ENCODE measurements at regions not wholly inside any gene's neighbourhood (a gene's known extent, or its start where the extent isn't known, plus 50 kb on each side); places are given as distances from the start of the nearest gene placed in this dataset.

DNA sequence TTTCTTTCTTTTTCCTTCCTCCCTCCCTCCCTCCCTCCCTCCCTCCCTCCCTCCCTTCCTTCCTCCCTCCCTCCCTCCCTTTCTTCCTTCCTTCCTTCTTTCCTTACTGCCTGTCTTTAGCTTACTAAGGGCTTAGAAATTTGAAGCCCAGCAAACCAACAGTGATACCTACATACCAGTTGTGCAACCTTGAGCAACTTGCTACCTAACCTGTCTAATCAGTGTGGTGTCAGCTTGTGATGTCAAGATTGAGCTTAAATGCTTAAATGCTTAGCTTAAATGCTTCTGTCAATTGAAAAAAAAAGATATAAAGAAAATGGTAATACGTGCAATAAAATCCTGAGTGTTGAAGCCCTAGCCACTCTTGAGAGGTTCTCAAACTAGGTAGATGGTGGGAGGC, 728.6 kb downstream of the TRIML1 start:
- no peak for DNase-seq

DNA sequence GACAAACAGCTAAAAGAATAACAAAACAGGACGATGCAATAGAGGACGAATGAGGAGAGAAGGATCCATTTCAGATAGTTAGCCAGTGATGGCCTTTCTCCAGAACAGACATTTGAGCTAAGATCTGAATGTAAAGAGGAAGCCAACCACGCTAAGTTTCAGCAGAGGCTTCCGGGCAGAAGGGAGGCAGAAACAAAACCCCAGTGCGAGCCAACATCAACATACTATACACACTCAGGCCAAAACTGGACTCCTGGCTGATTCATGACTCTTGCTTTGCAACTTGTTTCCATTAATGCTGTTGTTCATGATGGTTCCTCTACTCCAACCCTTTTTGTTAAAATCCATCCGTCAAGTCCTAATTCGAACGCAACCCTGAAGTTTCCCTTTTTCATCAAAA, 730.3 kb downstream of the TRIML1 start:
- no peak for DNase-seq

DNA sequence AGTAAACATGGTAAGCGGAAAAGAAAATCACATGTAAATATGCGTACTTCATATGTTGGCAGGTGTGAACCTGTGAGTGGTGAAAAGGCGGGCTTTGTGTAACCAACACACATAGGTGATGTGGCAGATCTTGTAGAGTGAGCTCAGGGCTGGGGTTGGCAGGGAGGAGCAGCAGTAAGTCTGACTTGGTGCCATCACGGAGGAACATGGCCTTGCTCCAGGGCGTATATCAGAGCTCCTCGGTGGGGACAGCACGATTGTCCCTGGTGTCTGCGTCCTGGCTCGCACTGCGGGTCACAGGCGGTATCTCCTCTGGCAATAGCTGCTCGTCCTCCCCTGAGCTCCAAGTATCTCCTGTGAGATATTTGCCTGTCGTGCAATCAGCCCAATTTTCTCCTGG, 733.6 kb downstream of the TRIML1 start:
- DNase-seq, result no peak

DNA sequence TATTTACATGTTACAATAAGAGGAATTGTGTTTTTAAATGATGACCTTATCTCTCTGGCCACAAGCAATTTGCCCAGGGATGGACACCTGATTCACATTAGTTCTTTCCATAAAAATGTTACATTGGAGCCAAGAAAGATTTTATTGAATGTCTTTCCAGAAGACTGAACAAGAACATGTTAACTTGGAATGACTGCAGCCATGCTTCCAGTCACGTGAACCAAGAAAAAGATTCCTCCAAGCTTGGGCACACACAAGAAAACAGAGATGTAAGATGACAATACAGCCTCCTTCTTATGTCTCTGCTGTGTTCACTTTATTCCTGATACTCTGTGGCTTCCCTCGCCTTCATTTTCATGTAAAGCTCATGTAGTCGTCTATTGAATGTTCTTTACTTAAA, 737.6 kb downstream of the TRIML1 start:
- DNase-seq, result no peak

DNA sequence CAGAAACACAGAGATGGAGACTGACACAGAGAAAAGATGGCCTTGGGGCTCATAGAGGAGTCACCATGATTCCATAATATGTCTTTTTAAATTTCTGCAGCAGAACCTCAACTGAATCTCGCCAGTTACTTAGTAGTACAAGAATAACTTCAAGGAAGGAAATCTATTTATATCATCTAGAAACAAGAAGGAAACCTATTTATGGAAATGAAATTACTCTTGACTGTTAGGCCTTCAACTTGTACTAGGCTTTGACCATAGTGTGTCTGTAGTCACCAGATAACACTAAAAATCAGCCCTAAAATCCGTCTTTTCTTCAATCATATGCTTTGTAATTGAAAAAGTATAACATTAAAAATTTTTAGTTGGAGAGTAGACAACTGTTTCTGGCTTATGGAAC, 740.4 kb downstream of the TRIML1 start:
- no peak for DNase-seq

DNA sequence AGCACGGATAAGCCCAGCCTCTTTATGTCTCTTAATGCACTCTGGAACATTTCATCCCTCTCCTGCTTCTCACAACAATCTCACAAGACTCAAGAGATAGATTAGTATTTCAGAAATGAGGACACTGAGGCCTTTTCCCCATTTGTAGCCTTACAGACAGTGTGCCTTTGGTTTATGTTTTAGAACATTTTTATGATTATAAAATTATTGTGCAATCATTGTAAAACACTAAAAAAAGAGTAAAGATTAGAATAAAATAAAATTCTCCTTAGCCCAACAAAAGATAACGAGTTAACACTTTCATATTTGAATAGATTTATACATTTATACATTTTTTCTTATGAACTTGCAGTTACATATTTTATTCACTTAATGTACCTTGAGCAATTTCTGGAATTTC, 748.7 kb downstream of the TRIML1 start:
- no peak for DNase-seq

DNA sequence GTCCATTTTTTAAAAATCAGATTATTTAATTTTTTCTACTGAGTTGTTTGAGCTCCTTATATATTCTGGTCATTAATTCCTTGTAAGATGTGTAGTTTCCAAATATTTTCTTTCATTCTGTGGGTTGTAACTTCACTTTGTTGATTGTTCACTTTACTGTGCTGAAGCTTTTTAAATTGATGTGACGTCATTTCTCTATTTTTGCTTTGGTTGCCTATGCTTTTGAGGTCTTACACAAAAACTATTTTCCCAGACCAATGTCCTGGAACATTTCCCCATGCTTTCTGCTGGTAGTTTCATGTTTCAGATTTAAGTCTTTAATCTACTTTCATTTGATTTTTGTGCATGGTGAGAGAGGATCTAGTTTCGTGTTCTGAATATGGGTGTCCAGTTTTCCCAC, 753.6 kb downstream of the TRIML1 start:
- DNase-seq, result no peak

DNA sequence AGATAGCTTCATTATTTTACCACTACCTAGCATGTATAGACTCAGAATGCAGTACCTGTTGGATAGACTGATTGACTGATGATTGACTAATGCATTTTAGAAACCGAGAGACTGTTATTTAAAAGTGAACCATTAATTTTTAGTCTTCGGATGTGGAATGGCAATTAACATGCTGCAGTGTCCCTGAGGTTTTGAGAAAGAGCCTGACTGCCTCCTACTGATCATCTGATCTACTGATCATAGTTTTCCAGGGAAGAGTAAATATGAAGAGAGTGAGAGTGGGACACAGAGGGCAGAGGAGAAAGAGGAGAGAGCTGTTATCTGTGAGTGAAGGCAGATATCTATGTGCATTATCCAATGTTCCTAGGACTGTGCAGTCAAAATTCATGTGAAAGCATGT, 764.7 kb downstream of the TRIML1 start:
- no peak for DNase-seq

DNA sequence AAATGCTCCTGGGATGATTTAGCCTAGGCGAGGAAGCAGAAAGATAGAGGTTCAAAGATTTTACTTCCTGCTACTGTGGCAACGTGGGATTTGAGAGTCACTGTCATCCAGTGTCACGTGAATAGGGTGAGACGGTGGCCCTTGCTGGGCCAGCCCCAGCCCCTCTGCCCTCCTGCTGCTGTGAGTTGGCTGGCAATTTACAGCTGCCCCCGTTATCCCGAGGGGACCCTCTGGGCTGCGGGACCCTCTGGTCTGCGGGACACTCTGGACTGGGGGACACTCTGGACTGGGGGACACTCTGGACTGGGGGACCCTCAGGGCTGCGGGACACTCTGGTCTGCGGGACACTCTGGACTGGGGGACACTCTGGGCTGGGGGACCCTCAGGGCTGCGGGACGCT, 765.4 kb downstream of the TRIML1 start:
- no peak for DNase-seq

DNA sequence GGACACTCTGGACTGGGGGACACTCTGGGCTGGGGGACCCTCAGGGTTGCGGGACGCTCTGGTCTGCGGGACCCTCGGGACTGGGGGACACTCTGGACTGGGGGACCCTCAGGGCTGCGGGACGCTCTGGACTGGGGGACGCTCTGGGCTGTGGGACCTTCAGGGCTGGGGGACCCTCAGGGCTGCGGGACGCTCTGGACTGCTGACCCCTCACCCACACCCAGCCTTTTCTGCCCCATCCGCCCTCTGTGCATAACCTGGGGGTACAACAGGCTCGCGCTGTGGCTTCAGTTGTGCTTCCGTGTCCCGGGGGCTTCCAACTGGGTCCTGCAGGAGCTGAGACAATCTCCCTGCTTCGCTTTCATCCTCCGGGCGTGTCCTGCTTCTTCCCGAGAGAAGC, 766.0 kb downstream of the TRIML1 start:
- no peak for DNase-seq

DNA sequence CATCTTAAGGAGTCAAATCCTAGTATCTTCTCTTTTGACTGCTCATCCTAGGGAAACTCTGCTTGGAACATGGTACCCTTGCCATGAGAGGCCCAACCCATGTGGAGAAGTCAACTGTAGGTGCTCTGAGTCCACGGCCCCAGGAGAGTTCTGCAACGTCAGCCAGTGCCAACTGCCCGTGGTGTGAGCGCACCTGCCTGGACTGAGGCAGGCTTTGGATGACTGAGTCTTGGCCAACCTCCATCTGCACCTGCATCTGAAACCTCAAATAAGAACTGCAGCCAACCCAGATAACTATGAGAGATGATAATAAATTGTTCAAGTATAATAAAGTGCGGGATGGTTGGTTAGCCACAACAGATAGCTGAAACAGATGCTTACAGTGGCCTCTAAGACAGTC, 772.0 kb downstream of the TRIML1 start:
- DNase-seq, result no peak

DNA sequence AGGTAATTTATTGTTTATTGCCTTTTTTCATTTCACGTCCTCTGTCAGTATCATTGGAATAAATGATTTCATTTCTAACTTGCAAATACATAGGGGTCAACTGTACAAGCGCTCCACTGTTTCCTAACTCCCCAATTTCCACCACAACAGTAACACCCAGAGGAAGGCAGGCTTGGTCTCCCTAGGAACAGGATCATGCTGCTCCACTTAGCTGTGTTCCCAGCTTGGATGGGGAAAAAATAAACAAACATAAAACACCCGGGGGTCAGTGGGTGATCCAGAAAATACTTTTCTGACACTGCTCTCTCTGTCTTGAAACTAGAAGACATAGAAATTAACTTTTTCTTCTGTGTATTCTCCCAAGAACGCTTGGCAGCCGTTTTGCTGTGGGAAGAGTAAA, 772.5 kb downstream of the TRIML1 start:
- no peak for DNase-seq

DNA sequence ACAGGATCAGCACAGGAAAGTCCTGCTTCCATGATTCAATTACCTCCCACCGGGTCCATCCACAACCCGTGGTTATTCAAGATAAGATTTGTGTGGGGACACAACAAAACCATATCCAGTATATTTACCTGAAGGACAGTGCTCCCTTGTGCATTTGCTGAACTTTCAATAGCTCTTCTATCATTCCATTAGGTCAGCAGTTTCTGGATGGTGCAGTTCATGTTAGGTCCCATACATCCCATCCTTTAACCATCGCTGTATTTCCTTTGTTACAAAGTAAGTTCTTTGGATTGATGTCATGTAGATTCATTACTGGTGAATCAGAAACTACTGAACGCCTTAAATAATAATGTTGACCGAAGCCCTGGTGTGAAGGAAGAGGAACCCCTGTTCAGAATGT, 775.9 kb downstream of the TRIML1 start:
- DNase-seq, result no peak

DNA sequence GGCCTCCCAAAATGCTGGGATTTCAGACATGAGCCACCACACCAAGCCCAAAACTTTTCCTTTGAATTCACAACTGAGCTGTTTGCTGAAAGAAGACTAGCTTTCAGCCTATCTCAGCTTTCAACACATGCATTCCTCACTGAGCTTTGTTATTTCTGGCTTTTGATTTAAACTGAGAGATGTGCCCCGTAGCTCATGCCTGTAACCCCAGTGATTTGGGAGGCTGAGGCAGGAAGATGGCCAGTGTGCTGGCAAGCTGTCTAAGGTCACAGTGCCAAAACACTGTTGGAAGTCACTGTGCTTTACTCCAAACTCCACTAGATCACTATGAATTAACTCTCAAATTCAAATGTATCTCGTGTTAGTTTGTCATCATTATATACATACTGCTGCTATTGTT, 779.5 kb downstream of the TRIML1 start:
- DNase-seq, result no peak

DNA sequence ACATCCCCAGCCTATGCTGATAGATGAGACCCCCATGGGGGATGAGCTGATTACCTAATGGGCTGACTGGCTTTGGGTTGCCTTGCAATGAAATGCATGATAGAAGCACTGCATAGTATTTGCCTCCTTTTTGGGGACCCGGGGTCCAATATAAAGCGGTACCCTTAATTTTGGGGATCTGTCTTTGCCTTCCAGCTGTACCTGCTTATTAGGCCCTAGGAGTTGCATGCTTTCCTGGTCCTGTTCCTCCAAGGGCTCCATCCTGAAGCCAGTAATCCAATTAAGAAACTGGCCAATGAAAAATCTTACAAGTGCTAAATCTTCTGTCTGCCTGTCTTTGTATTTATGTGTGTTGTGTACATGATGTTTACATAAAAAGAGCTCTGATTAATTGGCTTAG, 791.6 kb downstream of the TRIML1 start:
- peak; percentile 5 to 18 for DNase-seq

DNA sequence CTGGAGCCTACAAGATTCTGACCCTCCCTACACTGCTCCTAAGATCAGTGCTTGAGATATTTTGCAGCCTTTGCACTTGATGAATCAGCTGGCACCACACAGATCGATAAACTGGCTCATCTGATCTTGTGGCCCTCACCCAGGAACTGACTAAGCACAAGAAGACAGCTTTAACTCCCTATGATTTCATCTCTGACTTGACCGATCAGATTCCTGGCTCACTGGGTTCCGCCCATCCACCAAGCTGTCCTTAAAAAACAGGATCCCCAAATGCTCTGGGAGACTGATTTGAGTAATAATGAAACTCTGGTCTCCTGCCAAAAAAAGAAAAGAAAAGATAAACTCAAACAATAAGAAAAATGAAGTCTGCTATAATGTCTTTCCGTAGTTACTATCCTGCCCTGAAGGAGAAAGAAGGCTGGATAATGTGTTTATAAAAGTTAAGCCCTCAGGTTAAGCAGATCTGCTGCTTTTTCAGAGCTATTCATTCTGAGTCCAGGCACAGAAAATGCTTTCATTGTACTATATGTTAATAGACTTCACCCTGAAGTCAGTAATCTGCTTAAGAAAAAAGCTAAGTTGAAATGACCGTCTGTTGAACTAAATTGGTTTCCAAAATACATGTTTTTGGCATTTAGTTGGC, 795.2 kb downstream of the TRIML1 start:
- no peak for DNase-seq

DNA sequence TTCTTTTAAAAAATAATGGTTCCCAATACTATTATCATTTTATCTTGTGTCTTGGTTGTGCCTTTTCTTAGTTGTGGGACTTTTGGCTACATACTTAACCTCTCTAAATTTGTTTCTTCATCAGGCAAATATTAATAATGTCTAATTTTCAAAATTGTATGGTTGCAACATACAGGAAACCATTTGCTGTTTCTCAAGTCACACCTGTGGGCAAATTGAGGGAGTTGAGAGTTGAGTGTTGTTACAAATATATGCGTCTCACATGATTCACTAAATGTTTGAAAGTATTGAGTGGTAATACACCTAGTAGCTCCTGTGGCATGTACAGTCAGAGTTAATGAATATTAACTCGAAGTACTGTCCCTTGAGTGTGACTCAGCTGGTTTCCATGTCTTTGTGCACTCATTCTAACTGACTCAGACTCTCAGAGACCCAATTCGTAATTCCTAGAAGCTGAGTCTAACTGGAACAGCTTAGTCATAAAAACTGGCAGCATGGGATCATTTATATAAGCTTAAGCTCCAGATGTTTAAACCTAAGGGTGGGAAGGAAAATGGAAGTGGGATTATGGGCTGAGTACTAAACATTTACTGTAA, 802.4 kb downstream of the TRIML1 start:
- no peak for DNase-seq

DNA sequence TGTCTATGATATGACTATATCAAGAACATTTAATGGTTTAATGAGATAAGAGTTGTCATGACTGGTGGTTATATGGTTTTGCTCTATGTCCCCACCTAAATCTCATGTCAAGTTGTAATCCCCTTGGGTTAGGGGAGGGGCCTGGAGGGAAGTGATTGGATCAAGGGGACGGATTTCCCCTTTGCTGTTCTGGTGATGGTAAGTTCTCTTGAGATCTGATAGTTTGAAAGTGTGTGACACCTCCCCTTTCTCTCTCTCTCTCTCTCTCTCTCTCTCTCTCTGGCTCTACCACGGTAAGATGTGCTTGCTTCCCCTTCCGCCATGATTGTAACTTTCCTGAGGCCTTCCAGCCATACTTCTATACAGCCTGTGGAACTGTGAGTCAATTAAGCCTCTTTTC, 803.4 kb downstream of the TRIML1 start:
- DNase-seq, result no peak

DNA sequence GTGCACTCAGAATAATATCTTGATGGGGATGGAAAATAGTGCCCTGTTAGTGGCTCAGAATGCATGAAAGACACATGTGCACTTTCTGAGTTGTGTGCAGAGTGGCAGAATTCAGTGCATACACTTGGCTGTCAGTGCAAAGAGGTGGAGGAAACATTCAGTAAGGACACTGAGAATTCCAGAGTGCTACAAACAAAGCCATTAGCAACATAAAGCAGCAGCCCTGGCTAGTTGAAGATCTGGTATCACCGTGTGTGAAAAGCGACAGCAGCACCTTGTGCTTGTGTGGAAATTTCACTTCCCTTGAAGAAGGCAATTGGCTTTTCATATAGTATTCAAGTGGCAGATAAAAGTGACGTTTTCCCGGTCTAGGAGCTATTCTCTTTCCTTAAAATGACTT, 810.4 kb downstream of the TRIML1 start:
- no peak for DNase-seq

DNA sequence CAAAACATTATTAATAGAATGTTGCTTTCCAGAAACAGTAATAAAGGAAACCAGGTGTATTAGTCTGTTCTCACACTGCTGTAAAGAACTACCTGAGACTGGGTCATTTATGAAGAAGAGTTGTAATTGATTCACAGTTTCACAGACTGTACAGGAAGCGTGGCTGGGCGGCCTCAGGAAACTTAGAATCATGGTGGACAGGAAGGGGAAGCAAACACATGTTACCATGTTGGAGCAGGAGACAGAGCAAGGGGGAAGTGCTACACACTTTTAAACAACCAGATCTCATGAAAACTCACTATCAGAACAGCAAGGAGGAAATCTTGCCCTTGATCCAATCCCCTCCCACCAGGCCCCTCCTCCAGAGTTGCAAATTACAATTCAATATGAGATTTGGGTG, 815.8 kb downstream of the TRIML1 start:
- no peak for DNase-seq

DNA sequence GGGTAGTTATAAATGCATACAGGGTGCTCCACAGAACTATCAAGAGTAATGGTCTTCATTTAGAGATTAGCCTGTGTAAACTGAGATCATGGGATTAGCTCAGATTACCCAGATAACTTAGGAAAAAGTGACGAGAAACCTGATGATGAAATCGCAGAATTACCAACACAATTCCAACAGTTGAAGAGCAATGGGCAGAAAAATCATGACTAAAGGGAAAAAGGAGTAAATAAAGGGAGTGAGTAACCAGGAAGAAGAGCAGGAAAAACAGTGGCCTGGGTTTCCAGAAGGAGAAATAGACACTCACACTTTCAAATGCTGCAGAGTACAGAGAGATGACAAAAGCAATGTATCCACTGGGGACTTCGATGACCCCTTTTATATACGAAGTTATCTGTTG, 817.3 kb downstream of the TRIML1 start:
- DNase-seq, result no peak

DNA sequence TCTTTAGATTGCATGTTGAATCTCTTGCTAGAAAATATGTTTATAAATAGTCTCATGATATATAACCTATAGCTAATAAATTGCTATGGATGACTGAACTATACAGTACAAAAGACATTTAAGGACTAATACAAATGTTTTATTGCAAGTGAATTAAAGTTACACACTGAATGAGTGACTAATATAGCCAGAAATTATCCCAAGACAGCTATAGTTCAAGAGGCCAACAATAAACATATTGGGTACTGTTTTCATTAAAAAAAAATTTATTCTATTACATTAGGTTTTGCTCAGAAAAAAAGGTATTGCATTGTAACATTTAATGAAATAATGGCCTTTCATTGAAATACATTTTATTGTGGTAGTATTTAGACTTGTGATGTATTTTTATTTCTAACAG, 819.1 kb downstream of the TRIML1 start:
- DNase-seq, result no peak

DNA sequence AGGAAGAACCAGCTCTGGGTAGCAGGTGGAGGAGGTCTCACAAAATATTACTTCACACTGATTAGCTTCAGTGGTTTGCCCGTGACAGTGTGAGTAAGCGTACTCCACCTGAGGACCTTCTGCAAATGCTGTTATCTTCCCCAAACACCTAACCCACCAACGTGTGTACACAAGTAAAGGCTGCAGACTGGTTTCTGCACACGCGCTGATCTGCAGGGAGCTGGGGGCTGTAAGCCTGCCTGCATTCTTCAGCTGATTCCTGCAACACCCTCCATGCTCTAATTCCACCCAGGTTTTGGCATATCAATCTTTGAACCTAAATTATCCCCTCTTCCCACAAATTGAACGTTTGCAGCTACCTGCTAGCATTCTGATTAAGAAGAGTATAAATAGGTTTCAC, 820.2 kb downstream of the TRIML1 start:
- DNase-seq, result no peak

DNA sequence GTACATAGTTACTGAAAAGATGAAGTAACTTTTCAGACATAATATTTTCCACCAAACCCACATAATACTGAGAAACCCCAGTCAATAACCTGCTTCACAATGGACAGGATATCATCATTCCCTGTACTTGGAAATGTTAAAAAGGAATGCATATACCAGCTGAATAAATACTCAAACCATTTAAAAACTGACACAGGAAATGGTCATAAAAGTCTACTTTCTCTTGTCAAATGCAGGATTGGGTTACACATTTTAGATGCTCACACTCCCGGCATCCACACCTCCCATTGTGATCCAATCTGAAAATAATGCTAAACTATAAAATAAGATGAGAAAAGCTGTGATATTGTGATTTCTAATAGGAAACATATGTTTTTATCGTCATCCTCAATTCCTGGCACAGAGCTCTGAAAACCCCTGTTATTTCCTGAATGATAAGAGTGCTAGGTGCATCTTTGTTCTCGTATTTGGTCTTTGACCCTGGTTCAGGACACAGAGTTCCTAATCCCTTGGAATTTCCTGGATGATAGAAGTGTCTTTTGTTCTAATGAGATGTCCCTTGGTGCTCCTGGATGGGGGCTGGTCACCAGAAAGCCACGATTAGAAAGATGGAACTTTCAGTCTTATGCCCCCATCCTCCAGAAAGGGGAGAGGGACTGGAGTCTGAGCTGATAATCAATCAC, 821.3 kb downstream of the TRIML1 start:
- no peak for DNase-seq

DNA sequence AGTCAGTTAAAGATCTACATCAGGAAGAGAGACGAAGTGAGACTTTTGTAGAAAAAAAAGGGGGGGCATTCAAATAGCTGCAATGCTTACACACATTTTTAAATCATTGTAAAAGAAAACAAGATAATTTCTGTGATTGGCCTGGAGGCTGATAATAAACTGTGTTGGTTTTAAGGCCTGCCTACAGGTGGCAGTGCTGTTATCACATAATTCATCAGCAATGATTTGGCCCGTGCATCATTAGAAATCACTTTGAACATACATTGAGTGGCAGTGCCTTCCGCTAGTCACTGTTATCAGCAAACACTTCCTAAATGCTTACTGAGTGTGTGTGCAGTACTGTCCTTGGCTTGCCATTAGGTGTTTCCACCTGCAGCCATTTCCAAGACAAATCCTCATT, 831.9 kb downstream of the TRIML1 start:
- DNase-seq, result no peak

Measured in stimulated activated CD4-positive, alpha-beta T cell treated with anti-CD3 and anti-CD28 coated beads, Interleukin-2, amount 100 ng/mL, for 24 hours (primary cell).